Keratinocyte (primary cell): ENCODE measurements at regions not wholly inside any gene's neighbourhood (a gene's known extent, or its start where the extent isn't known, plus 50 kb on each side); places are given as distances from the start of the nearest gene placed in this dataset.

Experiments
- EZH2 ChIP-seq: IDR thresholded peaks from one replicate; pipeline ENCODE4 v1.6.1; 2012; ENCODE audit warnings: inconsistent platforms, mild to moderate bottlenecking, low read length, moderate library complexity
- TF ChIP-seq, protein P1 (sequence below), 3 experiments: IDR thresholded peaks in 1 of 3; conservative IDR thresholded peaks in 1 of 3; optimal IDR thresholded peaks in 1 of 3; 2 replicates in 2 of 3; 3 replicates in 1 of 3; pipeline versions ENCODE3 to v1.5.1; 2011; ENCODE audit warnings: low read length in 3 of 3, mild to moderate bottlenecking in 3 of 3, moderate library complexity in 2 of 3, control low read depth in 1 of 3, inconsistent platforms in 1 of 3; ENCODE audit not compliant: insufficient read depth in 2 of 3; ENCODE audit errors: extremely low read depth in 1 of 3

DNA sequence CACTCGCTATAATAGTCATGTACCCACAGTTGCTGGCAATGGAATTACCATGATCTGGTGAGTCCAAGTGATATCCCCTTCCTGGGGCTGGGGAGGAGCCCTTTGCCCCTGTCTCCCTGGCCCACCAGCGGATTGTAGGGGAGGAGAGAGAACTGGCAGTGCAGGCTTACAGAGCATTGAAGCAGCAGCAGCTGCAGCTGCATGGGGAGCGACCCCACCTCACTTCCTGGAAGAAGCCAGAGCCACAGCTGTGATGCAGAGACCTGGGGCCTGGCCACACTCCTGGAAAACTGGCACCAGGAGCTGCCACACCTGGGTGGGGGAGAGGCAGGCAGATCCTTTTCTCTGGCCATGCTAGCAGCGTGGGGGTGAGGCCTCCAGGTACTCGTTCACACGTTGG, 300.1 kb upstream of the PROK2 start:
- TF ChIP-seq, protein P1, sequence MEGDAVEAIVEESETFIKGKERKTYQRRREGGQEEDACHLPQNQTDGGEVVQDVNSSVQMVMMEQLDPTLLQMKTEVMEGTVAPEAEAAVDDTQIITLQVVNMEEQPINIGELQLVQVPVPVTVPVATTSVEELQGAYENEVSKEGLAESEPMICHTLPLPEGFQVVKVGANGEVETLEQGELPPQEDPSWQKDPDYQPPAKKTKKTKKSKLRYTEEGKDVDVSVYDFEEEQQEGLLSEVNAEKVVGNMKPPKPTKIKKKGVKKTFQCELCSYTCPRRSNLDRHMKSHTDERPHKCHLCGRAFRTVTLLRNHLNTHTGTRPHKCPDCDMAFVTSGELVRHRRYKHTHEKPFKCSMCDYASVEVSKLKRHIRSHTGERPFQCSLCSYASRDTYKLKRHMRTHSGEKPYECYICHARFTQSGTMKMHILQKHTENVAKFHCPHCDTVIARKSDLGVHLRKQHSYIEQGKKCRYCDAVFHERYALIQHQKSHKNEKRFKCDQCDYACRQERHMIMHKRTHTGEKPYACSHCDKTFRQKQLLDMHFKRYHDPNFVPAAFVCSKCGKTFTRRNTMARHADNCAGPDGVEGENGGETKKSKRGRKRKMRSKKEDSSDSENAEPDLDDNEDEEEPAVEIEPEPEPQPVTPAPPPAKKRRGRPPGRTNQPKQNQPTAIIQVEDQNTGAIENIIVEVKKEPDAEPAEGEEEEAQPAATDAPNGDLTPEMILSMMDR (optimal IDR thresholded peaks at IDR 0.05 in 1 of 3, IDR thresholded peaks at IDR 0.05 in 1 of 3, conservative IDR thresholded peaks at IDR 0.05 in 1 of 3; ENCODE audit: extremely low read depth in 1 of 3, insufficient read depth in 2 of 3, low read length in 3 of 3) = no peak
- no peak for TF ChIP-seq EZH2
